Neural progenitor cell (in vitro differentiated cells): ENCODE measurements at regions not wholly inside any gene's neighbourhood (a gene's known extent, or its start where the extent isn't known, plus 50 kb on each side); places are given as distances from the start of the nearest gene placed in this dataset.
"Not testable (repeated sequence)": the region's sequence is repeated elsewhere in the genome, so short reads cannot be mapped to it uniquely, and the experiment has no call there.

Experiments used
- DNase-seq: peaks from one replicate; pipeline ENCODE4 v3.0.0-alpha.2; 2016; ENCODE audit warnings: low spot score
- H2AFZ ChIP-seq: fragments of 200-600 bp; sonication (generic); replicated peaks from 2 replicates; pipeline ENCODE4 v1.6.1; 2016; ENCODE audit warnings: antibody characterized with exemption
- H3F3A ChIP-seq: fragments of 200-600 bp; sonication (generic); 2 replicates; pipeline ENCODE4 v1.6.1; 2016; ENCODE audit warnings: antibody characterized with exemption, low read depth
- H3K27ac ChIP-seq: fragments of 200-600 bp; sonication (generic); 2 replicates; pipeline ENCODE4 v1.5.1; 2016; ENCODE audit warnings: mild to moderate bottlenecking
- H3K27me3 ChIP-seq: fragments of 200-600 bp; sonication (generic); 2 replicates; pipeline ENCODE4 v1.6.1; 2016; ENCODE audit warnings: mild to moderate bottlenecking, moderate library complexity
- H3K36me3 ChIP-seq: fragments of 200-600 bp; sonication (generic); 2 replicates; pipeline ENCODE4 v1.5.1; 2016
- H3K4me1 ChIP-seq: fragments of 200-600 bp; sonication (generic); 2 replicates; pipeline ENCODE4 v1.6.1; 2016; ENCODE audit warnings: mixed run types
- H3K4me2 ChIP-seq: fragments of 200-600 bp; sonication (generic); 2 replicates; pipeline ENCODE4 v1.6.1; 2016
- H3K4me3 ChIP-seq: fragments of 200-600 bp; sonication (generic); 2 replicates; pipeline ENCODE4 v1.5.1; 2016
- H3K79me2 ChIP-seq: fragments of 200-600 bp; sonication (generic); 2 replicates; pipeline ENCODE4 v1.6.1; 2016; ENCODE audit warnings: low read depth
- H3K9ac ChIP-seq: fragments of 200-600 bp; sonication (generic); 2 replicates; pipeline ENCODE4 v1.6.1; 2016
- H3K9me3 ChIP-seq: fragments of 200-600 bp; sonication (generic); 2 replicates; pipeline ENCODE4 v1.5.1; 2016; ENCODE audit warnings: low read depth
- H4K20me1 ChIP-seq: fragments of 200-600 bp; sonication (generic); 2 replicates; pipeline ENCODE4 v1.6.1; 2016; ENCODE audit warnings: low read depth
- H3K27ac Mint-ChIP-seq: 3 replicates; pipeline ENCODE4 v1.8.0; 2021; ENCODE audit warnings: mixed read lengths
- H3K27me3 Mint-ChIP-seq: 2 replicates; pipeline ENCODE4 v1.8.0; 2022; ENCODE audit warnings: low read depth, mild to moderate bottlenecking, inconsistent platforms, moderate library complexity, mixed read lengths; ENCODE audit not compliant: insufficient read depth
- H3K36me3 Mint-ChIP-seq: 3 replicates; pipeline ENCODE4 v1.8.0; 2021; ENCODE audit warnings: mixed read lengths
- H3K4me1 Mint-ChIP-seq: 3 replicates; pipeline ENCODE4 v1.8.0; 2021; ENCODE audit warnings: mixed read lengths
- H3K4me3 Mint-ChIP-seq: 3 replicates; pipeline ENCODE4 v1.8.0; 2021; ENCODE audit warnings: mild to moderate bottlenecking, moderate library complexity, mixed read lengths
- H3K9me3 Mint-ChIP-seq: 3 replicates; pipeline ENCODE4 v1.8.0; 2020; ENCODE audit warnings: mixed read lengths
- CTCF ChIP-seq: fragments of 200-600 bp; sonication (generic); IDR thresholded peaks from 2 replicates; pipeline ENCODE4 v1.5.1; 2017; ENCODE audit warnings: antibody characterized with exemption, mild to moderate bottlenecking
- EZH2 ChIP-seq: fragments of 200-600 bp; sonication (generic); IDR thresholded peaks from 2 replicates; pipeline ENCODE4 v1.6.1; 2017; ENCODE audit warnings: antibody characterized with exemption, mild to moderate bottlenecking, moderate library complexity
- EZH2phosphoT487 ChIP-seq: fragments of 200-600 bp; sonication (generic); IDR thresholded peaks from 2 replicates; pipeline ENCODE4 v1.6.1; 2017; ENCODE audit warnings: antibody characterized with exemption

GRCh38 chr14:71358209-71358931 is 451.1 kb downstream of the PCNX1 start:
- Histone ChIP-seq H3K9ac (no peak overlapping the region), H2AFZ (no peak overlapping the region), H3K4me3 (no peak overlapping the region), H3K4me2 (no peak overlapping the region), H3K9me3 (no peaks in the 10 kb centered on the region), H3K79me2 (peaks cover 96% of the 10 kb centered on the region), H3K4me1 (peaks cover 26% of the 10 kb centered on the region), H3K27ac (no peak overlapping the region), H3K27me3 (no peaks in the 10 kb centered on the region), H4K20me1 (peaks cover 5% of the 10 kb centered on the region), H3K36me3 (no peaks in the 10 kb centered on the region), H3F3A (no peaks in the 10 kb centered on the region)
- peaks cover 2% of the 10 kb centered on the region for H3K27me3 Mint-ChIP-seq
- H3K4me1 Mint-ChIP-seq = peaks cover 3% of the 10 kb centered on the region
- peaks cover 17% of the 10 kb centered on the region for H3K9me3 Mint-ChIP-seq
- H3K27ac Mint-ChIP-seq = no peak overlapping the region
- no peak for DNase-seq
- no peak overlapping the region for H3K4me3 Mint-ChIP-seq
- H3K36me3 Mint-ChIP-seq = peaks cover 21% of the 10 kb centered on the region
- TF ChIP-seq EZH2phosphoT487 (no peak), CTCF (no peak), EZH2 (no peak)

GRCh38 chr14:71358932-71359421 is 451.7 kb downstream of the PCNX1 start:
- H3K4me3 Mint-ChIP-seq, H3K9ac ChIP-seq, H3K36me3 ChIP-seq, H4K20me1 ChIP-seq, H3K4me2 ChIP-seq, H3K4me3 ChIP-seq, H3K27ac Mint-ChIP-seq, H3K27me3 ChIP-seq, H3K27me3 Mint-ChIP-seq, H2AFZ ChIP-seq, H3K4me1 Mint-ChIP-seq, DNase-seq, H3K27ac ChIP-seq, H3F3A ChIP-seq, H3K9me3 ChIP-seq: not testable (repeated sequence)
- Mint-ChIP-seq H3K9me3 (peaks cover 15% of the 10 kb centered on the region), H3K36me3 (peaks cover 16% of the 10 kb centered on the region)
- peaks cover 96% of the 10 kb centered on the region for H3K79me2 ChIP-seq
- H3K4me1 ChIP-seq = peaks cover 26% of the 10 kb centered on the region

- TF ChIP-seq EZH2 (no peak), EZH2phosphoT487 (no peak), CTCF (no peak)
- Mint-ChIP-seq H3K4me3 (no peak overlapping the region), H3K4me1 (peaks cover 3% of the 10 kb centered on the region), H3K27me3 (peaks cover 2% of the 10 kb centered on the region), H3K36me3 (peaks cover 16% of the 10 kb centered on the region), H3K27ac (no peak overlapping the region), H3K9me3 (peaks cover 15% of the 10 kb centered on the region)
- no peak overlapping the region for H3K9ac ChIP-seq
- peaks cover 96% of the 10 kb centered on the region for H3K79me2 ChIP-seq
- no peaks in the 10 kb centered on the region for H3K27me3 ChIP-seq
- H3K27ac ChIP-seq = no peak overlapping the region
- H3K4me1 ChIP-seq = peaks cover 21% of the 10 kb centered on the region
- DNase-seq = no peak
- H3K4me3 ChIP-seq = no peak overlapping the region
- no peak overlapping the region for H3K4me2 ChIP-seq
- H3F3A ChIP-seq = no peaks in the 10 kb centered on the region
- no peak overlapping the region for H2AFZ ChIP-seq
- H3K36me3 ChIP-seq = no peaks in the 10 kb centered on the region
- no peaks in the 10 kb centered on the region for H3K9me3 ChIP-seq
- H4K20me1 ChIP-seq = peaks cover 4% of the 10 kb centered on the region
Observed at GRCh38 chr14:71359823-71360222, 452.6 kb downstream of the PCNX1 start.

GRCh38 chr14:71361336-71361735 is 454.1 kb downstream of the PCNX1 start:
- no peak overlapping the region for H3K9ac ChIP-seq
- H3K27ac ChIP-seq = no peak overlapping the region
- DNase-seq = no peak
- H4K20me1 ChIP-seq = no peaks in the 10 kb centered on the region
- no peak for TF ChIP-seq CTCF
- TF ChIP-seq EZH2phosphoT487 = no peak
- TF ChIP-seq EZH2 = no peak
- H3K27ac Mint-ChIP-seq = no peak overlapping the region
- H2AFZ ChIP-seq = no peak overlapping the region
- H3K36me3 ChIP-seq = no peaks in the 10 kb centered on the region
- H3K4me1 Mint-ChIP-seq = peaks cover 2% of the 10 kb centered on the region
- H3K4me2 ChIP-seq = no peak overlapping the region
- no peaks in the 10 kb centered on the region for H3K27me3 ChIP-seq
- H3K4me1 ChIP-seq = peaks cover 11% of the 10 kb centered on the region
- peaks cover 4% of the 10 kb centered on the region for H3K27me3 Mint-ChIP-seq
- no peak overlapping the region for H3K4me3 Mint-ChIP-seq
- H3K9me3 Mint-ChIP-seq = peaks cover 15% of the 10 kb centered on the region
- H3K9me3 ChIP-seq = no peaks in the 10 kb centered on the region
- H3K79me2 ChIP-seq = peaks cover 96% of the 10 kb centered on the region
- peaks cover 18% of the 10 kb centered on the region for H3K36me3 Mint-ChIP-seq
- H3F3A ChIP-seq = no peaks in the 10 kb centered on the region
- H3K4me3 ChIP-seq = no peak overlapping the region
